Brain microvascular endothelial cell (primary cell): ENCODE measurements at regions not wholly inside any gene's neighbourhood (a gene's known extent, or its start where the extent isn't known, plus 50 kb on each side); places are given as distances from the start of the nearest gene placed in this dataset.

ENCODE experiments used
- DNase-seq: peaks from one replicate; pipeline ENCODE4 v3.0.0-alpha.2; 2020
- H3K27ac ChIP-seq: fragments of 250-450 bp; sonication (Bioruptor Pico); 2 replicates; pipeline ENCODE4 v1.5.1; 2020; ENCODE audit warnings: mild to moderate bottlenecking, moderate library complexity
- H3K27me3 ChIP-seq: fragments of 250-450 bp; sonication (Bioruptor Pico); replicated peaks from 2 replicates; pipeline ENCODE4 v1.5.1; 2020; ENCODE audit warnings: mild to moderate bottlenecking
- H3K36me3 ChIP-seq: fragments of 250-450 bp; sonication (Bioruptor Pico); replicated peaks from 2 replicates; pipeline ENCODE4 v1.5.1; 2020; ENCODE audit warnings: mild to moderate bottlenecking
- H3K4me3 ChIP-seq: 2 replicates; pipeline ENCODE4 v1.5.1; 2011; ENCODE audit warnings: low read depth, mild to moderate bottlenecking, control low read depth, low read length, moderate library complexity
- CTCF ChIP-seq: IDR thresholded peaks from 2 replicates; pipeline ENCODE4 v1.5.1; 2011; ENCODE audit warnings: low read depth, mild to moderate bottlenecking, moderate library complexity, low read length, control low read depth, inconsistent platforms; ENCODE audit errors: missing control alignments
- in situ Hi-C: cut with HindIII; loops from 2 replicates; pipeline ENCODE4 v1.10.0; 2017; ENCODE audit warnings: low sequenced_read_pairs, low pct_ligation_motif_present

GRCh38 chr16:87221633-87222032 lies 95.6 kb downstream of the C16orf95 start:
- DNase-seq, result no peak
- no peaks in the 10 kb centered on the region for H3K27me3 ChIP-seq
- H3K36me3 ChIP-seq, result no peaks in the 10 kb centered on the region
- no peak overlapping the region for H3K4me3 ChIP-seq
- in situ Hi-C loops, result no loop called here
- TF ChIP-seq CTCF, result no peak
- no peak overlapping the region for H3K27ac ChIP-seq

GRCh38 chr16:87222335-87222734 lies 94.9 kb downstream of the C16orf95 start:
- Histone ChIP-seq H3K27me3 (no peaks in the 10 kb centered on the region), H3K4me3 (no peak overlapping the region), H3K27ac (no peak overlapping the region), H3K36me3 (no peaks in the 10 kb centered on the region)
- TF ChIP-seq CTCF, result no peak
- in situ Hi-C loops, result no loop called here
- DNase-seq, result no peak

GRCh38 chr16:87223656-87224248 lies 93.4 kb downstream of the C16orf95 start:
- Histone ChIP-seq H3K27me3 (no peaks in the 10 kb centered on the region), H3K27ac (no peak overlapping the region), H3K4me3 (no peak overlapping the region), H3K36me3 (no peaks in the 10 kb centered on the region)
- no peak for DNase-seq
- in situ Hi-C loops, result no loop called here
- no peak for TF ChIP-seq CTCF

- Histone ChIP-seq H3K4me3 (no peak overlapping the region), H3K36me3 (no peaks in the 10 kb centered on the region), H3K27ac (peak overlapping the region; percentile 92), H3K27me3 (no peaks in the 10 kb centered on the region)
- TF ChIP-seq CTCF, result no peak
- in situ Hi-C loops, result no loop called here
- DNase-seq, result no peak
Observed at GRCh38 chr16:87226926-87227295, 90.3 kb downstream of the C16orf95 start.

GRCh38 chr16:87227296-87227951 lies 89.8 kb downstream of the C16orf95 start:
- Histone ChIP-seq H3K4me3 (no peak overlapping the region), H3K27me3 (no peaks in the 10 kb centered on the region), H3K27ac (peak overlapping the region; percentile 92), H3K36me3 (no peaks in the 10 kb centered on the region)
- DNase-seq, result peak; percentile 90
- no peak for TF ChIP-seq CTCF
- in situ Hi-C loops, result no loop called here

GRCh38 chr16:87228363-87228762 lies 88.8 kb downstream of the C16orf95 start:
- H3K27me3 ChIP-seq, result no peaks in the 10 kb centered on the region

More at GRCh38 chr16:87228363-87228762, 88.8 kb downstream of the C16orf95 start:
- in situ Hi-C loops, result no loop called here
- no peak for TF ChIP-seq CTCF
- Histone ChIP-seq H3K36me3 (no peaks in the 10 kb centered on the region), H3K4me3 (no peak overlapping the region), H3K27ac (no peak overlapping the region)
- no peak for DNase-seq
